ENCODE measurements at regions not wholly inside any gene's neighbourhood (a gene's known extent, or its start where the extent isn't known, plus 50 kb on each side); places are given as distances from the start of the nearest gene placed in this dataset.

- DNase-seq: no peak
Observed at GRCh38 chr4:111681270-111681669, 464.0 kb upstream of the FAM241A start.

- no peak for DNase-seq
Observed at GRCh38 chr4:111681751-111682150, 463.5 kb upstream of the FAM241A start.

GRCh38 chr4:111685205-111685604, 460.0 kb upstream of the FAM241A start:
- DNase-seq: no peak

- DNase-seq: no peak
Observed at GRCh38 chr4:111689214-111689613, 456.0 kb upstream of the FAM241A start.

GRCh38 chr4:111689731-111690130, 455.5 kb upstream of the FAM241A start:
- no peak for DNase-seq

GRCh38 chr4:111693758-111694157, 451.5 kb upstream of the FAM241A start:
- DNase-seq: no peak

GRCh38 chr4:111695677-111696076, 449.6 kb upstream of the FAM241A start:
- no peak for DNase-seq

GRCh38 chr4:111696505-111696904, 448.7 kb upstream of the FAM241A start:
- DNase-seq: no peak

GRCh38 chr4:111697176-111697942, 447.9 kb upstream of the FAM241A start:
- DNase-seq: no peak

- no peak for DNase-seq
Observed at GRCh38 chr4:111698361-111698760, 446.9 kb upstream of the FAM241A start.

GRCh38 chr4:111699165-111699564, 446.1 kb upstream of the FAM241A start:
- DNase-seq: no peak

- DNase-seq: no peak
Observed at GRCh38 chr4:111701102-111701501, 444.2 kb upstream of the FAM241A start.

GRCh38 chr4:111707491-111707890, 437.8 kb upstream of the FAM241A start:
- DNase-seq: no peak

- no peak for DNase-seq
Observed at GRCh38 chr4:111712093-111712677, 433.1 kb upstream of the FAM241A start.

- no peak for DNase-seq
Observed at GRCh38 chr4:111713276-111713675, 432.0 kb upstream of the FAM241A start.

GRCh38 chr4:111717921-111718320, 427.3 kb upstream of the FAM241A start:
- DNase-seq: no peak

- no peak for DNase-seq
Observed at GRCh38 chr4:111718763-111719559, 426.3 kb upstream of the FAM241A start.

GRCh38 chr4:111720866-111721265, 424.4 kb upstream of the FAM241A start:
- DNase-seq: no peak

- DNase-seq: no peak
Observed at GRCh38 chr4:111722213-111722720, 423.0 kb upstream of the FAM241A start.

GRCh38 chr4:111736516-111736915, 408.7 kb upstream of the FAM241A start:
- DNase-seq: no peak

GRCh38 chr4:111744847-111745246, 400.4 kb upstream of the FAM241A start:
- DNase-seq: no peak

GRCh38 chr4:111748157-111748556, 397.1 kb upstream of the FAM241A start:
- no peak for DNase-seq

- no peak for DNase-seq
Observed at GRCh38 chr4:111754003-111754402, 391.3 kb upstream of the FAM241A start.

- DNase-seq: no peak
Observed at GRCh38 chr4:111755571-111755970, 389.7 kb upstream of the FAM241A start.

Data from inflammatory macrophage treated with lipopolysaccharide for 1 hour (primary cell).